ENCODE measurements at regions not wholly inside any gene's neighbourhood (a gene's known extent, or its start where the extent isn't known, plus 50 kb on each side); places are given as distances from the start of the nearest gene placed in this dataset.

DNA sequence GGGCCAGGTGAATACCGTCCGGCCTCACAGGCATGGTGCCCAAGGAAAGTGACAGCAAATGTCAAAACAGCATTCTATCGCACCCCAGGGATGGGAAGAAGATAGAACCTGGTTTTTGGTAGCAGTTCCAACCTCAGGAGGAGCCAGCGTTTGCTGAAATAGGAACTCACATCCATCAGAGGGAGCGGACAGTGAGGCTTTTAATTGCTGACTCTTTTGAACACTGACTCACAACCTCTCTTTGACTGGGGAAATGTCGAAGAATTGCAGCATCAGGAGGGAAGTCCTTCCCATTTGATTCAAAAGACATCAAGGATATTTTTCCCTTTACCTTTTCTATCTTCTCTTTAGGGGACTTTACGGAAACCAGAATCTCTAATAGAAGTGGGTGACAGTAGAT, 114.2 kb downstream of the UNC5CL start:
- TF ChIP-seq POLR2A (IDR thresholded peaks at IDR 0.05) = no peak
- TF ChIP-seq, protein P1, sequence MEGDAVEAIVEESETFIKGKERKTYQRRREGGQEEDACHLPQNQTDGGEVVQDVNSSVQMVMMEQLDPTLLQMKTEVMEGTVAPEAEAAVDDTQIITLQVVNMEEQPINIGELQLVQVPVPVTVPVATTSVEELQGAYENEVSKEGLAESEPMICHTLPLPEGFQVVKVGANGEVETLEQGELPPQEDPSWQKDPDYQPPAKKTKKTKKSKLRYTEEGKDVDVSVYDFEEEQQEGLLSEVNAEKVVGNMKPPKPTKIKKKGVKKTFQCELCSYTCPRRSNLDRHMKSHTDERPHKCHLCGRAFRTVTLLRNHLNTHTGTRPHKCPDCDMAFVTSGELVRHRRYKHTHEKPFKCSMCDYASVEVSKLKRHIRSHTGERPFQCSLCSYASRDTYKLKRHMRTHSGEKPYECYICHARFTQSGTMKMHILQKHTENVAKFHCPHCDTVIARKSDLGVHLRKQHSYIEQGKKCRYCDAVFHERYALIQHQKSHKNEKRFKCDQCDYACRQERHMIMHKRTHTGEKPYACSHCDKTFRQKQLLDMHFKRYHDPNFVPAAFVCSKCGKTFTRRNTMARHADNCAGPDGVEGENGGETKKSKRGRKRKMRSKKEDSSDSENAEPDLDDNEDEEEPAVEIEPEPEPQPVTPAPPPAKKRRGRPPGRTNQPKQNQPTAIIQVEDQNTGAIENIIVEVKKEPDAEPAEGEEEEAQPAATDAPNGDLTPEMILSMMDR (IDR thresholded peaks at IDR 0.05 in 4 of 5, conservative IDR thresholded peaks at IDR 0.05 in 1 of 5) = no peak
